Mesothelial cell of epicardium (in vitro differentiated cells): ENCODE measurements at regions not wholly inside any gene's neighbourhood (a gene's known extent, or its start where the extent isn't known, plus 50 kb on each side); places are given as distances from the start of the nearest gene placed in this dataset.

Source experiments
- DNase-seq, 2 experiments: peaks; one replicate each; pipeline ENCODE4 v3.0.0; 2021; ENCODE audit warnings: low spot score in 2 of 2; ENCODE audit not compliant: unreplicated experiment in 2 of 2
- H3K27ac Mint-ChIP-seq: 2 replicates; pipeline ENCODE4 v1.8.0; 2021; ENCODE audit warnings: mixed read lengths
- H3K27me3 Mint-ChIP-seq: 2 replicates; pipeline ENCODE4 v1.8.0; 2021; ENCODE audit warnings: low read depth, mixed read lengths
- H3K36me3 Mint-ChIP-seq: 2 replicates; pipeline ENCODE4 v1.8.0; 2021; ENCODE audit warnings: mixed read lengths
- H3K4me1 Mint-ChIP-seq: 2 replicates; pipeline ENCODE4 v1.8.0; 2021; ENCODE audit warnings: mixed read lengths
- H3K4me3 Mint-ChIP-seq: 2 replicates; pipeline ENCODE4 v1.8.0; 2021; ENCODE audit warnings: mild to moderate bottlenecking, moderate library complexity, mixed read lengths
- H3K9me3 Mint-ChIP-seq: 2 replicates; pipeline ENCODE4 v1.8.0; 2021; ENCODE audit warnings: mixed read lengths
- TF ChIP-seq, protein P1 (sequence below): fragments of 200-600 bp; sonication (generic); IDR thresholded peaks from one replicate; pipeline ENCODE4 v1.5.0; 2021; ENCODE audit warnings: antibody characterized with exemption; ENCODE audit not compliant: unreplicated experiment

DNA sequence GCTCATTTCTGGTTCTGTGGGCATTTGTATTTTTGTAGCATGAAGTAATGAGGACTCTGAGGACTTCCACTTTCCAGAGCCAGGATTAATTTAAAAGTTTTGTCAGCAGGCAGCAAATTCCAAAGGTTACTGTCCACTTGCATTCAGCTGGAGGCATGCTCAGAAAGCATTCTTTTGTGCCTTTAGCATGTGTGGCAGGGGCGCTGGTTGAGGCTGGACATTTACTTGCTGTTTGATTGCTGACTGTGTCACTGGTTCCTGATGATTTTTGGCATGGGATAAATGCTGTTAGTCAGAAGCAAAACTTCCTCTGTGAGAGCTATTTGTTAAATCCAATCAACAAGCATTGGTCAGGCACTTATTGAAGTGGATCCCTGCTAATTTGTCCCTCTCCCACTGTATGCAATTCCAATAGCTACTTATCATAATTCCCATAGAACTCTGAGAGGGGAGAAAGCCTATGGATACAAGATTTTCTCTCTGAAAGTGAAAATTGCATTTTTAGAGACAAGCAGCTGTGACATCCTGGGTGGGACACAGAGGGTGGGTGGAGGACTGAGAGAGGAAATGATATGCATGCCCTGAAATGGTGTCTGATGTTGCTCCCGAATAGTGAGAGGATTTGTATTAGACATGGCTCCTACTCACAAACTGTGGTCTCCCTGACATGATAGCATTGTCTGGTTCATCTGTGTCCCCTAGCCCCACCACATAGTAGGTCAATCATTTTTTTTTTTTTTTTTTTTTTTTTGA, 161.2 kb upstream of the WDR11 start:
- no peaks in the 10 kb centered on the region for H3K27me3 Mint-ChIP-seq
- H3K9me3 Mint-ChIP-seq = peaks cover 15% of the 10 kb centered on the region
- DNase-seq = no peak
- no peak overlapping the region for H3K4me3 Mint-ChIP-seq
- TF ChIP-seq, protein P1, sequence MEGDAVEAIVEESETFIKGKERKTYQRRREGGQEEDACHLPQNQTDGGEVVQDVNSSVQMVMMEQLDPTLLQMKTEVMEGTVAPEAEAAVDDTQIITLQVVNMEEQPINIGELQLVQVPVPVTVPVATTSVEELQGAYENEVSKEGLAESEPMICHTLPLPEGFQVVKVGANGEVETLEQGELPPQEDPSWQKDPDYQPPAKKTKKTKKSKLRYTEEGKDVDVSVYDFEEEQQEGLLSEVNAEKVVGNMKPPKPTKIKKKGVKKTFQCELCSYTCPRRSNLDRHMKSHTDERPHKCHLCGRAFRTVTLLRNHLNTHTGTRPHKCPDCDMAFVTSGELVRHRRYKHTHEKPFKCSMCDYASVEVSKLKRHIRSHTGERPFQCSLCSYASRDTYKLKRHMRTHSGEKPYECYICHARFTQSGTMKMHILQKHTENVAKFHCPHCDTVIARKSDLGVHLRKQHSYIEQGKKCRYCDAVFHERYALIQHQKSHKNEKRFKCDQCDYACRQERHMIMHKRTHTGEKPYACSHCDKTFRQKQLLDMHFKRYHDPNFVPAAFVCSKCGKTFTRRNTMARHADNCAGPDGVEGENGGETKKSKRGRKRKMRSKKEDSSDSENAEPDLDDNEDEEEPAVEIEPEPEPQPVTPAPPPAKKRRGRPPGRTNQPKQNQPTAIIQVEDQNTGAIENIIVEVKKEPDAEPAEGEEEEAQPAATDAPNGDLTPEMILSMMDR = no peak
- H3K4me1 Mint-ChIP-seq = no peaks in the 10 kb centered on the region
- H3K36me3 Mint-ChIP-seq = no peaks in the 10 kb centered on the region
- no peak overlapping the region for H3K27ac Mint-ChIP-seq

DNA sequence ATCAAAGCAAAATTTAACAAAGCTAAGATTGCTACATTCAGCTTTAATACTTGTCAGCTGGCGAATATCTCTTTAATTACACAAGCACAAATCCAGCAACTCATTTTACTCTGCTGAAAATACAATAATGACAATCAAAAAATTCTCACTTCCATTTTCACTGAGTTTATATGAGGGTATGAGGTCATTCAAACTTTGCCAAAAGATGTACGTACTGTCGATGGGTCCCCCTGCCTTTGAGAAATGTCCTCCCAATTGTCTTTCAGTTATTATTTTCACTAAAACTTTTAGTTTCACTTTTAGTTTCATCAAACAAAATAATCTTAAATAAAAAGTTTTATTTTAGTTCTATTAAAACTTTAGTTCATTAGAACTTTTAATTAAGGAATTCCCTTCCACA, 159.5 kb upstream of the WDR11 start:
- Mint-ChIP-seq H3K4me1 (no peaks in the 10 kb centered on the region), H3K27me3 (no peaks in the 10 kb centered on the region), H3K27ac (no peak overlapping the region), H3K9me3 (peaks cover 31% of the 10 kb centered on the region), H3K4me3 (no peak overlapping the region), H3K36me3 (no peaks in the 10 kb centered on the region)
- TF ChIP-seq, protein P1 = no peak
- DNase-seq = no peak

DNA sequence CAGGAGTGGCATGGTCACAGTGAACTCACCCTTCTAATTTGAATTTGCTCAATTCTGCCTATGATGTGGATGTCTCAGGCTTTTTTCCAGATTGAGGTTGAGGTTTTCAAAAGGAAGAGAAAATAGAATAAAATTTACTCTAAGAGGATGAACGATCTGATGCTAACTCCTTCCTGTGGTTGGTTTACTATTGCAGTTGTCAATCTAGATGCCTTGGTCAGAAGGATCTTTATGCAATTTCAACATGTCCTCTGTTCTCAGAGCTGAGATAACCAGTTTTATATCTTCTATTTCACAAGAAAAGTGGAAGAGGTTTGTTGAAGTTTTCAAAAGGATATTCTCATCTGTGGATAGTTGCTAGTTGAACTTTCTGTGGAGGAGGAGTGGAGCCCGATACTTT, 150.7 kb upstream of the WDR11 start:
- H3K4me1 Mint-ChIP-seq = no peaks in the 10 kb centered on the region
- no peak overlapping the region for H3K4me3 Mint-ChIP-seq
- H3K36me3 Mint-ChIP-seq = peaks cover 5% of the 10 kb centered on the region
- peaks cover 31% of the 10 kb centered on the region for H3K9me3 Mint-ChIP-seq
- TF ChIP-seq, protein P1 = no peak
- no peak overlapping the region for H3K27ac Mint-ChIP-seq
- no peak for DNase-seq
- H3K27me3 Mint-ChIP-seq = peaks cover 11% of the 10 kb centered on the region

DNA sequence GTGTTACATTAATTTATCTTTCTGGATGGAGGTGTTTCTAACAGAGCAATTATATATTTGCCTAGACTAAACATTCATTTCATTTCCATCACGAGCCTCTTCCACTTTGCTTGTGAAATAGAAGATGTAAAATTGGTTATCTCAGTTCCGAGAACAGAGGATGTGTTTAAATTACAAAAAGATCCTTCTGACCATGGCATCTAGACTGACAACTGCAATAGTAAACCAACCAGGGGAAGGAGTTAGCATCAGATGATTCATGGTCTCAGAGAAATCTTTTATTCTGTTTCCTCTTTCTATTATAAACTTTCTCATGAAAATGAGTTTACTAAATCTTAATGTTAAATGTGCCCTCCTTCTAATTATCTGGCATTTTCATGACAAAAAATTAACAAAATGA, 149.8 kb upstream of the WDR11 start:
- Mint-ChIP-seq H3K27me3 (peaks cover 11% of the 10 kb centered on the region), H3K4me3 (no peak overlapping the region), H3K9me3 (peaks cover 22% of the 10 kb centered on the region), H3K36me3 (peaks cover 5% of the 10 kb centered on the region), H3K27ac (no peak overlapping the region), H3K4me1 (no peaks in the 10 kb centered on the region)
- no peak for DNase-seq
- TF ChIP-seq, protein P1 = no peak

DNA sequence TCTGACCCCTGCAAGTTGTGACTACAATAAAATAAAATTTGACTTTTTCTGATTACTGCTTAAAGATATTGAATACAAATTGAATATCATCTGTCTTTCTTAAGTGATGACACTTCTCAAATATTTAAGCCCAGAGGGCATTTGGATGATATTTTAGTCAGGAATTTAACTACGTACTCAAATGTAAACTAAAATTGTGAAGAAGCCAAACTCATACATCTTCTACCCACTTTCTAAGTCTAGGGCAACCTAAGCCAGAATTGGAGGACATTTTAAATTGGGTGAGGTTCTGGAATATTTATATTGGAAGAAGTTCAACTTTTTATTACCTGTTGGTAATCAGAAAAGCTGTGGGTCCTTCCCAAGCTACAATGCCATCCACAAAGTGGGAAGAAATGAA, 149.1 kb upstream of the WDR11 start:
- TF ChIP-seq, protein P1 = no peak
- peaks cover 15% of the 10 kb centered on the region for H3K9me3 Mint-ChIP-seq

More for the DNA sequence above, 149.1 kb upstream of the WDR11 start:
- Mint-ChIP-seq H3K4me3 (no peak overlapping the region), H3K27me3 (peaks cover 16% of the 10 kb centered on the region), H3K4me1 (no peaks in the 10 kb centered on the region), H3K27ac (no peak overlapping the region), H3K36me3 (peaks cover 5% of the 10 kb centered on the region)
- DNase-seq = no peak
